Nephron (organoid): ENCODE measurements at regions not wholly inside any gene's neighbourhood (a gene's known extent, or its start where the extent isn't known, plus 50 kb on each side); places are given as distances from the start of the nearest gene placed in this dataset.

Source experiments
- H3K27ac Mint-ChIP-seq, 3 experiments: 2 replicates each; pipeline ENCODE4 v1.8.0; 2020; ENCODE audit warnings: mixed read lengths in 3 of 3, mild to moderate bottlenecking in 2 of 3, moderate library complexity in 1 of 3
- H3K27me3 Mint-ChIP-seq: 2 replicates; pipeline ENCODE4 v1.8.0; 2021; ENCODE audit warnings: low read depth, mild to moderate bottlenecking, moderate library complexity, mixed read lengths
- H3K36me3 Mint-ChIP-seq: 2 replicates; pipeline ENCODE4 v1.8.0; 2020; ENCODE audit warnings: low read depth, mixed read lengths
- H3K4me1 Mint-ChIP-seq: 2 replicates; pipeline ENCODE4 v1.8.0; 2020; ENCODE audit warnings: mixed read lengths
- H3K4me3 Mint-ChIP-seq, 3 experiments: 2 replicates each; pipeline ENCODE4 v1.8.0; 2020; ENCODE audit warnings: mild to moderate bottlenecking in 3 of 3, mixed read lengths in 3 of 3, moderate library complexity in 2 of 3
- H3K9me3 Mint-ChIP-seq: 2 replicates; pipeline ENCODE4 v1.8.0; 2020; ENCODE audit warnings: mixed read lengths
- TF ChIP-seq, protein P1 (sequence below), 3 experiments: fragments of 200-600 bp; sonication (generic); IDR thresholded peaks; one replicate each; pipeline ENCODE4 v1.5.0; 2021; ENCODE audit warnings: antibody characterized with exemption in 3 of 3; ENCODE audit not compliant: unreplicated experiment in 3 of 3

DNA sequence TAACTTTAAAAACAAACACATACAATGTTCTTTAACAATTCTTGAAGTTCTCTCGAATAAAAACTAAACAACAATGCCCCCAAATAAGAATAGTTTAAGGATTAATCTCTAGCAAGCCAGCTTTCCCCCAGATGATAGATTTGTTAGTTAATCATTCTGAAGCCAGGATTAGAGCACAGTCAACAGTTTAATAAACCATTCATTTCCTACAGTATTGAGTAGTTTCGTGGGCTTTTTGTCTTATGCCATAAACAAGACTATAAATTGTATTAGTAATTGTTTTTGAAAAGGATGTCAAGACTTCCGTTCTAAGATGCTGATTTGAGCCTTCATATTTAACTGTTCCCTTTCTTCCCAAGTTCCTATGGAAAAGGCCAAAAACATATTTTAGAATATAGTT, 136.6 kb downstream of the PIK3R1 start:
- H3K9me3 Mint-ChIP-seq = peaks cover 4% of the 10 kb centered on the region
- peaks cover 31% of the 10 kb centered on the region for H3K4me1 Mint-ChIP-seq
- H3K36me3 Mint-ChIP-seq = no peaks in the 10 kb centered on the region
- H3K27ac Mint-ChIP-seq = peak overlapping the region; percentile 71 to 88 (median 84)
- TF ChIP-seq, protein P1, sequence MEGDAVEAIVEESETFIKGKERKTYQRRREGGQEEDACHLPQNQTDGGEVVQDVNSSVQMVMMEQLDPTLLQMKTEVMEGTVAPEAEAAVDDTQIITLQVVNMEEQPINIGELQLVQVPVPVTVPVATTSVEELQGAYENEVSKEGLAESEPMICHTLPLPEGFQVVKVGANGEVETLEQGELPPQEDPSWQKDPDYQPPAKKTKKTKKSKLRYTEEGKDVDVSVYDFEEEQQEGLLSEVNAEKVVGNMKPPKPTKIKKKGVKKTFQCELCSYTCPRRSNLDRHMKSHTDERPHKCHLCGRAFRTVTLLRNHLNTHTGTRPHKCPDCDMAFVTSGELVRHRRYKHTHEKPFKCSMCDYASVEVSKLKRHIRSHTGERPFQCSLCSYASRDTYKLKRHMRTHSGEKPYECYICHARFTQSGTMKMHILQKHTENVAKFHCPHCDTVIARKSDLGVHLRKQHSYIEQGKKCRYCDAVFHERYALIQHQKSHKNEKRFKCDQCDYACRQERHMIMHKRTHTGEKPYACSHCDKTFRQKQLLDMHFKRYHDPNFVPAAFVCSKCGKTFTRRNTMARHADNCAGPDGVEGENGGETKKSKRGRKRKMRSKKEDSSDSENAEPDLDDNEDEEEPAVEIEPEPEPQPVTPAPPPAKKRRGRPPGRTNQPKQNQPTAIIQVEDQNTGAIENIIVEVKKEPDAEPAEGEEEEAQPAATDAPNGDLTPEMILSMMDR (IDR thresholded peaks at IDR 0.05; ENCODE audit: unreplicated experiment in 3 of 3) = no peak
- no peak overlapping the region for H3K4me3 Mint-ChIP-seq
- no peaks in the 10 kb centered on the region for H3K27me3 Mint-ChIP-seq

DNA sequence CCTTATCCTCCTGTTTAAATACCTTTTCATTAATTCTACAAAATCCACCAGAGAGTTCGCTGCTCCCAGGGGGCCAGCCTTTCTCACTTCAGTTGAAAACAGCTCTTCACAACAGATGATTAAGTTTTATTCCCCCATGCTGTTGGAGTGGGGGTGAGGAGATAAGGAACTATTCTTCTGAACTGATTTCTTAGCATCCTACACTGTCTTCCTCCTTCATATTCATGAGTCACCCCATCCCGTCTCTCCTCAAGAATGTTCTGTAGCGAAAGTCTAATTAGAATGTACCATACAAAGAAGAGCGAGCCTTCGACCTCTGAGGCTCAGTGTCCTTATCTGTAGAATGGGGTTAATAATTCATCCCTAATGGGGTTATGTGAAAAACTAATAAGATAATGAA, 138.0 kb downstream of the PIK3R1 start:
- peaks cover 43% of the 10 kb centered on the region for H3K4me1 Mint-ChIP-seq
- no peaks in the 10 kb centered on the region for H3K9me3 Mint-ChIP-seq
- no peaks in the 10 kb centered on the region for H3K36me3 Mint-ChIP-seq
- TF ChIP-seq, protein P1 (IDR thresholded peaks at IDR 0.05; ENCODE audit: unreplicated experiment in 3 of 3) = no peak
- no peaks in the 10 kb centered on the region for H3K27me3 Mint-ChIP-seq
- no peak overlapping the region for H3K4me3 Mint-ChIP-seq
- peak overlapping the region in 2 of 3 experiments; percentile 56 to 84 for H3K27ac Mint-ChIP-seq

DNA sequence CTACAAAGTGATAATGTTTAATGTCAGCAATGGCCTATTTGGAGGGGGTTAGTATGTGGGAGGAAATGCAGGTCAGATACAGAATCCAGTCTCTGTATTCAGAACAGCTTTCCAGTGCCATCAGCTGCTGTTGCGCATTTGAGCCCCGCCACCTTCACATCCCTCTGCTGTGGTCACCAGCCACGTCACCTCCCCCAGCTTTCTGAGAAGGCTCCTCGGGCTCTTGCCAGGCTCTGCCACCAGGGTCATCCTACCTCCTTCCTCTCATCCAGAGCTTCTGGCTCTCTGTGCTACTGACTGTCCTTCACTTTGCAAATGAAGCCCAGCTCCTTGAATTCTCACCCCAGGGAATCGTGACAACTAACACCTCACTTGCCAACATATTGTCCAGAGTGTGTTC, 138.8 kb downstream of the PIK3R1 start:
- H3K27ac Mint-ChIP-seq = peak overlapping the region in 1 of 3 experiments; percentile 24
- H3K9me3 Mint-ChIP-seq = no peaks in the 10 kb centered on the region
- TF ChIP-seq, protein P1 (IDR thresholded peaks at IDR 0.05; ENCODE audit: unreplicated experiment in 3 of 3) = no peak
- H3K27me3 Mint-ChIP-seq = no peaks in the 10 kb centered on the region
- no peak overlapping the region for H3K4me3 Mint-ChIP-seq
- no peaks in the 10 kb centered on the region for H3K36me3 Mint-ChIP-seq
- peaks cover 43% of the 10 kb centered on the region for H3K4me1 Mint-ChIP-seq

DNA sequence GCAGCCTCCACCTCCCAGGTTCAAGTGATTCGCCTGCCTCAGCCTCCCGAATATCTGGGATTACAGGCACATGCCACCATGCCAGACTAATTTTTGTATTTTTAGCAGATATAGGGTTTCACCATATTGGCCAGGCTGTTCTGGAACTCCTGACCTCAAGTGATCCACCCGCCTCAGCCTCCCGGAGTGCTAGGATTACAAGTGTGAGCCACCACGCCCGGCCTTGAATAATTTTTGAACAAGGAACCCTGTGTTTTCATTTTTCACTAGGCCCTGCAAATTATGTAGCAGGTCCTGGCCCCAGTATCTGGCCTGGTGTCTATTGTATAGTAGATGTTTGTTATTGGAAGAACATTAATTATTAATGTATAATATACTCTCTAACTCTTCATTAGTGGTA, 140.7 kb downstream of the PIK3R1 start:
- TF ChIP-seq, protein P1 (IDR thresholded peaks at IDR 0.05; ENCODE audit: unreplicated experiment in 3 of 3) = no peak
- no peaks in the 10 kb centered on the region for H3K36me3 Mint-ChIP-seq
- H3K4me3 Mint-ChIP-seq = no peak overlapping the region
- H3K27ac Mint-ChIP-seq = no peak overlapping the region
- H3K4me1 Mint-ChIP-seq = peaks cover 43% of the 10 kb centered on the region
- peaks cover 5% of the 10 kb centered on the region for H3K9me3 Mint-ChIP-seq
- H3K27me3 Mint-ChIP-seq = no peaks in the 10 kb centered on the region

DNA sequence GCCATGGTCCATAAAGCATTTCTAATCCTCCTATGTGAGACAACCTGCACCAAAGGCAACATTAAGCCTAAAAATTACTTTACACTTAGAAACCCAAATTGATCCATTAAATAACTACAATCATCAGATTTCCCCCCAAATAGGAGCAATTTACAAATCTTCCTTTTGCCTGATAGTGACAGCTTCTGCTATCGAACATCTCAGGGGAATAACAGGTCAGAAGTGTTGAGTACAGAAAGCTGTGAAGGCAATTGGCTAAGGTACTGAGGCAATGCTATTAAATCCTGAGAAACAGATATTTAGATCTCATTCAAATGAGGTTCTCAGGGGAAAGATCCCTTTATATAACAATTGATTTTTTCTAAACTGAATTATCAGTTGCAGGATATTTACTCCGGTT, 141.1 kb downstream of the PIK3R1 start:
- Mint-ChIP-seq H3K27me3 (no peaks in the 10 kb centered on the region), H3K4me1 (peaks cover 43% of the 10 kb centered on the region), H3K4me3 (no peak overlapping the region), H3K9me3 (peaks cover 5% of the 10 kb centered on the region), H3K27ac (peak overlapping the region in 2 of 3 experiments; percentile 25 to 38), H3K36me3 (no peaks in the 10 kb centered on the region)
- TF ChIP-seq, protein P1 (IDR thresholded peaks at IDR 0.05; ENCODE audit: unreplicated experiment in 3 of 3) = no peak

DNA sequence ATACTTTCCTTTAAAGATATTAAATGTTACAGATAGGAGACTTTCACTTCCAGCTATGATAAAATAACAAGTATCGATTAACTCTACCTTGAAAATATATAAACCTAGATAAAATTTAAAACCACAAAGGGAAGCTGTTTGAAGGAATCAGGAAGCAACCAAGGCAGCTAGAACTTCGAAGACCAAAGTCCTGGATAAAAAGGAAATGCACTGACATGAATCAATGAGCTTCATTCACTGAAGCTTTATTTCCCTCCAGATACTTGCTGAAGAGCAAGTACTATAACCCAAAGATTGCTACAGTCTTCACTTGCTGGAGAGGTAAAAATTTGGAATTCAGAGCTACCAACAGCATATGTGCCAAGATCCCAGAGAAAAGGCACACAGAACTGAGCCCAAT, 144.1 kb downstream of the PIK3R1 start:
- Mint-ChIP-seq H3K27ac (no peak overlapping the region), H3K36me3 (no peaks in the 10 kb centered on the region), H3K4me1 (peaks cover 20% of the 10 kb centered on the region), H3K9me3 (peaks cover 12% of the 10 kb centered on the region), H3K27me3 (no peaks in the 10 kb centered on the region), H3K4me3 (no peak overlapping the region)
- TF ChIP-seq, protein P1 (IDR thresholded peaks at IDR 0.05; ENCODE audit: unreplicated experiment in 3 of 3) = no peak
